Esophagus squamous epithelium (tissue), 4 donors: ENCODE measurements at regions not wholly inside any gene's neighbourhood (a gene's known extent, or its start where the extent isn't known, plus 50 kb on each side); places are given as distances from the start of the nearest gene placed in this dataset.

Experiments
- CTCF ChIP-seq, 6 experiments: fragments of 450-650 bp in 4 of 6; fragments of 200-600 bp in 2 of 6; sonication (generic) in 2 of 6; IDR thresholded peaks; one replicate each; pipeline ENCODE4 v1.5.1; 2016 to 2019; ENCODE audit warnings: antibody characterized with exemption in 6 of 6, mild to moderate bottlenecking in 4 of 6, moderate library complexity in 4 of 6
- POLR2A ChIP-seq, 4 donors: fragments of 450-650 bp; IDR thresholded peaks; one replicate each; pipeline ENCODE4 v1.6.1; 2017; ENCODE audit warnings: antibody characterized with exemption in 4 of 4, mild to moderate bottlenecking in 4 of 4, moderate library complexity in 3 of 4

- TF ChIP-seq CTCF (IDR thresholded peaks at IDR 0.05) (no peak), POLR2A (IDR thresholded peaks at IDR 0.05) (no peak)
These were observed 158.9 kb upstream of the PROX1 start for GRCh38 chr1:213828867-213829266.
